Bone marrow (tissue), 2 donors: ENCODE measurements at regions not wholly inside any gene's neighbourhood (a gene's known extent, or its start where the extent isn't known, plus 50 kb on each side); places are given as distances from the start of the nearest gene placed in this dataset.
"Not testable (repeated sequence)": the region's sequence is repeated elsewhere in the genome, so short reads cannot be mapped to it uniquely, and the experiment has no call there.

Experiments used
- DNase-seq, 2 donors: peaks; one replicate each; lab custom pipeline; 2025; lab: John Stamatoyannopoulos, UW

DNA sequence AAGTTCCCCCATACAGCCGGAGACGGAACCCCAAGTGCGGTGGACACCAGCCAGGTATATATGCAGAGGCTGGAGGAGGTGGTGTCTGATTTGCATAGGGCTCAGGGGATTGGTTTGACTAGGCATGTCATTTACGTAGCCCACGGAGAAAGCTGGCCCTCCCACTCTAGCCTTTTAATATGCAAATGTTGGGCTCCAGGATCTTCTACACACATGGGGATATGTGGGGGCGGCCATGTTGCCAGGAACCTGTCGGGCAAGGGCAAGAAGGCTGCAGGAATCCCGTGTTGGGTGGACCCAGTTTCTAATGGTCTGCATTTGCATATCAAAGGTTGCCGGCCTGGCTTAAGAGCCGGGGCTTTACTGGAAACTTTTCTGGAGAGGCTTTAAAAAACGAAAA lies 57.4 kb downstream of the FTHL17 start:
- DNase-seq = not testable (repeated sequence)

DNA sequence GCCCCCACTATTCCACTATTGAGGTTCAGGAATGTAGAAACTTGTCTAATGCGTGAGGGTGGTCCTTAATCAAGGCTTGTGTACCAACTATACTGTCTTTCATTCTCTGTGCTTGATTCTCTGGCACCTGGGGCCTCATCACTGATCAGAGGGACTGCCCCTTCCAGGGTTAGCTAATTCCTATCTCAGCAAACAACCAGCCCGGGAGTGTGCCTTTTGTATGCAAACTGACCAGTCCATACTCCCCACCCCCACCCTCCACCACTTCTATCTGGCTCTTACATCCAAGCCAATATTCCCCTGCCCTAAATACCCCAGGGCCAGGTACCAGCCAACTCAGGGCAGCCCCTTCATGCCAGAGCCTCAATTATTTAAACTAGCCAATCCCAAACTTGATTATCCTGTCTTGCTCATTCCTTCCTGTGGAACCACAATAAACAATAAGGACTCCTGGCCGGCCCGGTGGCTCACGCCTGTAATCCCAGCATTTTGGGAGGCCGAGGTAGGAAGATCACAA lies 59.3 kb downstream of the FTHL17 start:
- DNase-seq = no peak

DNA sequence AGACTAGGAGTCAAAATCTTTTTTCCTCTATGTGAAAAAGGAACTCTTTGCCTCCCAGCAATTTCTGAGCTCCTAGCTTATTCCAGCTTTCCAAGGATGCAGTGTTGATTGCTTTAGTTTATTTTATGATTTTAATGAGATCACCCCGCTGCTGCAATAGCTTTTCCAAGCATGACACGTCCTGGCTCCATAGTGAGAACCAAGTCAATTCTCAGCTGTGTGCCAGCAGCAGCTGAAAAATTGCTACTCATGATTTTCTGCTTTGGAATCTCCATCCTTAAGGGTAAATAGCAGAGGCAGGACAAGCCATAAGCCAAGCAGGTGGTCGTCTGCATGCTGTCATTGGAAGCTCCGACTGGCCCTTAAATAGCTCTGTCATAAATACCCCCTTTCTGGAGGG lies 64.5 kb downstream of the FTHL17 start:
- DNase-seq = no peak

DNA sequence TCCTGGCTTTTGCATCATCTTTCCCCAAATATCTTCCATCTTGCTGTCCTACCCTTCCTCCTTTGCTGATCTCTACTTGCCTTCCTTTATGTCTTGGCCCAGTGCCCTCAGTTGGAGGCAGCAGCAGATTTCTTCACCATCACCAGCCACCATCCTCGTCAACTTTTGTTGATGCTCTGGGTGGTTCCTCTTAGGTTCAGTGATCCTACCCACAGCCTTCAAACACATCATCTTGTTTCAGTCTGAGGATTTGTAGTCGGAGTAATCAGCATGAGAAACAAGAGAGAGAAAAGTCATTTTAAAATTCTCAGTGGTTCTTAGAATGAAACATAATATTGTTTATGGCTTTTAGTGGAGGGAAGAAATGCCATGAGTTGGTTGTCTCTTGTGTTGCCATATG lies 65.8 kb downstream of the FTHL17 start:
- DNase-seq = no peak

DNA sequence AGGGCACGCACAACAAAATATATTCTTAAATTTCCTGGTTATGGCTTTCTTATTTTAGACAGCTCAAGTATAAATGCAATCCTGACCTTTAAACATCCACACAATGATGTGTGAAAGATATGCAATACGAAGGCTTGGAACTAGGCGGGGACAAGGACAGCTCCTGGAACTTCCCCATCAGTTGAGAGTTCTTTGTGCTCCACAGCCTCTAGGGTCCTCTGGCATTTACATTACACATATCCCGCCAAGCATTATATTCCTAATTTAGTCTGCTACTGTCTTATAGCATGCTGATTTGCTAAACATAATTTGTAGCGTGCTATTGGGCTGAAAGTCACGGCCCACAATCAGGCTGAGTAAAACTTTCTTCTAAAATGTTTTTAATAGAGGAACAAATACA lies 74.4 kb downstream of the FTHL17 start:
- no peak for DNase-seq

DNA sequence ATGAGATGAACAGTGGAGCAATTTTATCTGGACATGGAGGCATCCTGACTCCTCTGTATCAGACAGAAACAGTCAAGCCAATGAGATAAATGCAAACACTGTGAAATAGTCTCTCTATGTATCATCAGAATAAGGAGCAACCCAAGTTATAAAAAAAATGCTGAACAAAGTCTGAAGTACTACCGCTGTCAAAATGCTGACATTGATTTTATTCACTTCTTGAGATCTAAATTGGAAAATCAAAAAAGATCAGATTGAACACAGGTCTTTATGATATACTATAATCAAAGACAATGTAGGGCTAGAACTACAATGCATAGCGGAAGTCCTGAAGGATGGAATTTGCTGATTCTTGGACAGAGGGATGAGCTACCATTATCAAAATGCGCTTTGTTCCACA lies 76.1 kb downstream of the FTHL17 start:
- DNase-seq = no peak

DNA sequence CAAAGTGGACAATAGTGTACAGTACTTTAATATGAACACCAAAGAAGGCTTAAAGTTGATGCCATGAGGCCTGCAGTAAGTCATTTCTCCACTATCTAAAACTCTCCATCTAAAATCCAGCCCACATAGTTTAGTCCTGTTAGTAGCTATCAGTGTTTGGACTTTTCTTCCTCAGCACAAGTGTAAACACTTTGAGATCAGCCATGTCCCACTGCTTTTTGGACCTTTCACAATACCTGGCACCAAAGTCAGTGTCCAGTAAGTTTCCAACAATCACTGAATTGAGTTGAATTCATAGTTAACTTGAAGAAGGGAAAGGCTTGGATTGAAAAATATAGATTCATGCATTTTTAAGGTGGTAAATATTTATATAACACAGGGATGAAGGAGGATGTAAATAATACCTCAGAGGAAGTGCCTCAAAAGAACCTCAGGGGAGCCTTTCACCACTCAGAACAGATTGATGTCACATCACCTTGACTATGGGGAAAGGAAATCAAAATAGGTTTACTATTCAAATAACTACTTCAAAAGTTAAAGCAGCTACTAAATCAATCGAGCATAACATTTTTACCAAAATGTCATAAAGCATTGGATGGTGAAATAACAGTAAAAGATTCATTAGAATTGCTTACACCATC lies 76.7 kb downstream of the FTHL17 start:
- DNase-seq = no peak

DNA sequence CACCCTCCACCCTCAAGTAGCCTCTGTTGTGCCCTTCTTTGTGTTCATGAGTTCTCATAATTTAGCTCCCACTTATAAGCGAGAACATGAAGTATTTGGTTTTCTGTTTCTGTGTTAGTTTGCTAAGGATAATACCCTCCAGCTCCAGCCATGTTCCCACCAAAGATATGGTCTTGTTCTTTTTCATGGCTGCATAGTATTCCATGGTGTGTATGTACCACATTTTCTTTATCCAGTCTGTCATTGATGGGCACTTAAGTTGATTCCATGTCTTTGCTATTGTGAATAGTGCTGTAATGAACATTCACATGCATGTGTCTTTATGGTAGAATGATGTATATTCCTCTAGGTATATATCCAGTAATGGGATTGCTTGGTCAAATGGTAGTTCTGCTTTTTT lies 77.8 kb downstream of the FTHL17 start:
- DNase-seq = not testable (repeated sequence)

DNA sequence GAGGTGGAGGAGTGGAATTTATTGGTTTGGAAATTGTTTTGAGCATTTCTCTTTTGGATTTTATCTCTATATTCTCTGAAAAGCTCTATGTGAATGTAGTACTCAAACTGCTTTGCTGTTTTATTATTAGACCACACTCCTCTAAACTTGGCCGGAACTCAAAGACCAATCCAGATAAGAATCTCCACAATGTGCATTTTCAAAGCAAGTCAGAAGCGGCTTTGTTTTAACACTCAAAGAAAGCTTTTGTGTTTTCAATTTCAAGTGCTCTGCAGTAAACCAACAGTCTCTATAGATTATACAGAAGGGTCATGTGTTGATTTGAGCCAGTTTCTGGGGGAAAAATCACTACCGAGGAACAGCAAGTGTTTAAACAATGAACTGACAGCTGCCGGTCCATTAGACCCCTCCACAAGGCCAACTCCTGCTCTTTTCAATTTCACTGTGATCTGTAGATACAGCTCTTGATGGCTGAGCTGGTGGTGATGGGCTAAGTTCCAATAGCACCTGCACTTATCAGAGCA lies 79.4 kb downstream of the FTHL17 start:
- peak in 1 of 2 donors; percentile 7 for DNase-seq

DNA sequence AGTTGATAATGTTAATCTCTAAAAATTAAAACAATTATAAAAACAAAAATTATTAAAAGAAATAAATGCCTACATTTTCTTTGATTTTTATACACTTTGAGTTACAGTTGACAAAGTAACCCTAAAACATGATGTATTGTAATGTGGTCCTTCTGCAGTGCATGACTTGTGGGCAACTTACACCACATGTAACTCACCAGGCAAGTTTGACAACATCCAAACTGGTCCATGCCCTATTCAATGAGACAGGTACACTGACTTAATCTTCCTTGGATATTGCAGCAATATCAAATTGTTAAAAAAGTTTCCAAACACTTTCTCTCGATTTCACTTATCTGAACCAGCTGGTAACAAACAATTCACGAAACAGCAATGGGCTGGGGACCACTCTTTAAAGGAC lies 81.5 kb downstream of the FTHL17 start:
- DNase-seq = no peak

DNA sequence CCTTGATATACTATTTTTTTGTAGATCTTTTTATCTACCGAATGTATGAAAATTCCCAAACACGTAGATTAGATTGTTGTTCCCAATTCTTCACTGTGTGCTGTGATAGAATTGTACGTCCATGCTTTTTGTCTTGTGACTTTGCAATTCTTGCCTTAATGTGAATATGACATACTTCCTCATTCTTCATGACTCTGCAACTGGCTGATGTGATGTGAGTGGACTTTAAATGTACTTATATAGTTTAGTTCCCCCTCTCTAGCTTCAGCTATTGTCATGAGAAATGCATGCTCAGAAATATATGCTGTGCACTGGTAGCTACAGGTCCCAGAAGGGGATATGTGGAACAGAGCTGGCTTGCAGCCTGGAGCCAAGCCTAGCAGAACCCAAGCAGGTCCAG lies 89.4 kb downstream of the FTHL17 start:
- DNase-seq = peak in 1 of 2 donors; percentile 26

DNA sequence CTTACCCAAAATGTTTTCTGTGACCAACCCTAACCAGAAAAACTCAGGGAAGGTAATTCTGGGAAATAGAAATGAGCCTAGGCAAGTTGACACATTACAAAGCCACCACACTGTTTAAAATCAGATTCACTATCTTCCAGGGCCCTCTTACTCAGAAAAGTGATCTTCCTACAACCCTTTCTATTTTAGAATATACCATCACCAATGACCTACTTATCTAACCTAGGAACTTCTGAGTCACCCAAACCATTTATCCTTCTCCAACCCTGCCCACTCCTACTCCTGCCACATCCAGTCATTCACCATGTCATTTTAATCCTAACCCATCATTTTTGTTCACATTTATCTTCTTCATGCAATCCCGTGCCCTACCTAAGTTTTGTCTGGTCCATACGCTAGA lies 89.9 kb downstream of the FTHL17 start:
- DNase-seq = peak in 1 of 2 donors; percentile 60

DNA sequence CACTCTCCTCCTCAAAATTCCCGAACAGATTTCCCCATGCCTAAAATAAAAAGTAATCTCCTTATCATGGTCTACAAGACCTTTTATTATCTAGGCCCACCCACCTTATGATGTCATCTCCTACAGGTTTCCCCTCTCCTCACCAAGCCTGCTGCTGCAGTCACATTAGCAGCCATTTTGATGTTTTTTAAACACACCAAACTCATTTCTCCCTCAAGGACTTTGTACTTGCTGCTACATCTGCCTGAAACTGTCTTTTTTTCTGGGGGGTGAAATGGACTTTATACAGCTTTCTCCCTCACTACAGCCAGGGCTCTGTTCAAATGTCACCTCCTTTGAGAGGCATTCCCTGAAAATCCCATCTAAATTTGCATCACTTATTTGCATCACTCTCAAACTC lies 90.2 kb upstream of the TAB3 start:
- DNase-seq = no peak

DNA sequence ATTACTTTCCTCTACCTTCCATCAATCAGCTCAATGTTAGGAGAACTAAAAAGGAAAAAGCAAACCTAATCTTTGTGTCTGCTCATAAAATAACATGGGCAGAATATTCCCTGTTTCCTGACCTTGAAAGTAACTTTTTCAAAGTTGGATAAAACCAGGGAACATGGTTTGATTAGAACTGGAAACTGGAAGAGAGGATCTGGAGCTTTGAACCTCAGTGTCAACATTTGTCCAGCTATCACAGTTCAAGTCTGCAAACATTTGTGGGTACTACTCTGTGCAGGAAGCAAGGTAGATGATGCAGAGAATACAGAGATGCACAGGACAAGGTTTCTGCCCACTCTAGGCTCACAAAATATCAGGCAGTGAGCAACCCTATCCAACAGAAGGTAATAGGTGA lies 86.4 kb upstream of the TAB3 start:
- no peak for DNase-seq

DNA sequence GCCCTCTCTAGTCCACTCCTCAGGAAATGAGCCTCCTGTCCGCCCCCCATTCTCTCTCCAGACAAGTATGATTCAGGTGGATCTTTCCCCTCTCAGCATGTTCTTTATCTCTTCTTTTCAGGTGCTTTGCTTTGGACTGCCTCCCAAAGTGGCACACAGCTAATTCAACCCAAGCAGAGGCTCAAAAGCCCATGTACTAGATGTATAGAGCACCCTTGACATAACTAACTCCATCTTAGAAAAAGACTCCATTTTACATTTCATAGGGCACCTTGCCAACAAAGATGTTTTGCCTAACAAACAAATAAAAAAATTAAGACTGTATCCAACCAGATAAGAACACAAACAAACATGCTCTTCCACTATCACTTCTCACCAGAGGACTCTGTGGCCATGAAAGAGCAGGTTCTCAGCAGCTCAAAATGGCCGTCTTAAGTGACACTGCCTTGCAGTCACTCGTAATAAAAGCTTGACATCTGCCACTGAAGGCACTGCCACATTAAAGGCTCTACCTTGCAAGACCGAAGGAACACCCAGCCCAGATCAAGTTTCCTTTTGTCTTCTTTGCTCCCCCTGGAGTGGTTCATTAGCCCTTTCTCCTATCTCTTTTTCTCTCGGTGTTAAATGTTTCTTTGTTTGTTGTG lies 84.9 kb upstream of the TAB3 start:
- DNase-seq = no peak

DNA sequence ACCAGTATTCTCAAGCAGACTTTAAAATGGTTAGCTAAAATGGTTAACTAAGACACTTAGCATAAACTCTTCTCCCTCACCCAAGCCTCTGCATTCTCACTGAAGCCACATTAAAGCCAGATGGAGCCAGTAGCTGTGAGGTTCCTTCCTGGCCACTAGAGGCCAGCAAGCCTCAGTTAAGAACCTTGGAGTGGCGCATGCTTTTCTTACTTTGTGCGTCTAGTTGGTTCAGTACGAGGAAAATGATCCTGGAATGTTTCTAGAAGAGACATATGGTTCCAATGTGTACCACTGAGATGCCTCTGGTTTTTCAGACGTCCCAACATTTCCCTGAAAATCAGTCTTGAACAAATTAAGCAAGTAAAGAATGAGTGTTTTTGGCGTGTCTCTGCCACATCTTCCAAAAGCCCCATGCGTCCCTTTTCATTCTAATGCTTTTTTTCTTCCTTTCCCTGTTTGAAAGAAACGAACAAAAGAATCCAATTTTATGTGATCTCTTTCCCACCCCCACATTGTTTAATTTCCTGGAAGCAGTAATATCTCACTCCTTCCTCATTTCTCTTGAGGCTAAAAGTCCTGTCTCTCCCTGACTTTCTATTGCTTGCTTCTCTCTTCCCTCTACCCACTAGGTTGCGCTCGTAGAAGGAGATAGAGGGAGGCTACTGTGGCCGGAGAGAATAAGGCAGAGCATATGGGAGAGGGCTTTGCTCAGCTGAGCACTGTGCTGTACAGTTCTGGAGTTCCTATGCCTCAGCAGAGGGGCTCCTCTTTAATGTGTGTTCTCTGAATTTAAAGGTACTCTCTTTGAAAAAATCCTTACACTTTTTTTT lies 82.9 kb upstream of the TAB3 start:
- DNase-seq = peak in 1 of 2 donors; percentile 25

DNA sequence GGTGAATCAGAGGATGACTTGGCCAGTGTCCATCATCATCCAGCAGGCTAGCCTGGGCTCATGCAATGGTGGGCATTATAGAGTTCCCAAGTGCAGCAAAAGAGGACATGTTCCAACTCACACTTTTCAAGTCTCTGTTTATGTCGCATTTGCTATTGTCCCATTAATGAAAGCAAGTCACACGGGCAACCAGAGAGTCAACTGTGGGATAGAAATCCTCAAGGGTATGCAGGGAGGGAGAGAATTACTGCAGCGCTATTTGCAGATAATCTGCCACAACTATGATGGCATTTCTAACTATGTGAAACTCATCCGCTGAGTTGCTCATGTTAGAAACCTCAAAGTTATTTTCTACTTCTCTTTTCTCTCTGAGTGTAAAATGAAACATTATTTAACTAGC lies 78.5 kb upstream of the TAB3 start:
- no peak for DNase-seq

DNA sequence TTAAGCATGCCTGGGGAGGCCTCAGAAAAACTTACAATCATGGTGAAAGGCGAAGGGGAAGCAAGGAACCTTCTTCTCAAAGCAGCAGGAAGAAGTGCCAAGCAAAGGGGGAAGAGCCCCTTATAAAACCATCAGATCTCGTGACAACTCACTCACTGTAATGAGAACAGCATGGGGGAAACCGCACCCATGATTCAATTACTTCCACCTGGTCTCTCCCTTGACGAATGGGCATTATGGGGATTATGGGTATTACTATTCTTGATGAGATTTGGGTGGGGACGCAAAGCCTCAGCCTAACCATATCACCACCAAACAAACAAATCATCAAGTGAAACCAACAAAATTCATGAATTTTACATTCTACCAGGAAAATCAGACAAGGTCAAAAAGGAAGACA lies 76.7 kb upstream of the TAB3 start:
- no peak for DNase-seq

DNA sequence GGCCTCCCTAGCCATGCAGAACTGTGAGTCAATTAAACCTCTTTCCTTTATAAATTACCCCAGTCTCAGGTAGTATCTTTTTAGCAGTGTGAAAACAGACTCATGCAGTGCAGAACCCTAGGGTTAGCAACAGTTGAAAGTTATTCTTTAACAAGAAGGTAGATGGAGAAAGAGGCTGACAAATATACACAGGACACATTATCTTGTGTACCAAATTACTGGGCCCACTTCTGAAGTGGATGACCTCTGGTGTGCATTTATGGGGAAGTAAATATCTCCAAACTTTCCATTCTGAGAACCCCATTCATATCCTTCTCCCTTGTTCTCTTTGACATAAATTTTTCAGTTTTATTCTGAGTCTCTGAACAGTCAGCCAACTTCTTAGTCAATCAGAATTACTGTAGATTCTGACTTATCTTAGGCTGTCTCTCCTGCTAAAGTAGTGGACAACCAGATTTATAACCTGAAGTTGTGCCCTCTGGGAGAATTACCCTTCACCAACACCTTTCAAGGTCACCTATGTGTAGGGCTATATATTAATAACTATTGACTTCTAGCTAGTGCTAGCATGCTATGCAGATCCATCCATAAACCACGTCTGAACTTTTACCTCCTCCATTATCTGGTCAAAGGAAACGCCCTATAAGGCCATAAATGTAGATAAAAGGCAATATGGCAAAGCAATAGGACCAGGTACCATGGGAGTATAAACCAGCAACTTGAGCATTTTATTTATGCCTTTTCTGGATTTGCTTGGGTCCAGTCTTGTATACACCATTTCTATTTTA lies 72.5 kb upstream of the TAB3 start:
- DNase-seq = no peak

DNA sequence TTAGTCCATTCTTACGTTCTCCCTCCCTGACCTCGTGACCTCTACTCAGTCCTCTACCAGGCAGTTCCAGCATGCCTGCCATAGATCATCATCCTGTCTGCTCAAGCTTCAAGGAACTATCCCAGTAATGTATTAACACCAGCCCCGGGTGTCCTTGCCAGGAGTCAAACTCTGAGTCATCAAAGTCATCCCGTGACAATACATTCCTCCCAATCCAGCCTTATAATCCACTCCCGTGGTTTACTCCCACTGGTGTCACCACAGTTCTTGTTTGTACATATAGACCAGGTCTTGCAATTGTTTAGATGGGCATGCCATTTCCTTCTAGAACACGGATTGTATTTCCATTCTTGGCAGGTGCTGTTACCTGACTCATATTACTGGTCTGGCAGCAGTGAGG lies 68.7 kb upstream of the TAB3 start:
- no peak for DNase-seq

DNA sequence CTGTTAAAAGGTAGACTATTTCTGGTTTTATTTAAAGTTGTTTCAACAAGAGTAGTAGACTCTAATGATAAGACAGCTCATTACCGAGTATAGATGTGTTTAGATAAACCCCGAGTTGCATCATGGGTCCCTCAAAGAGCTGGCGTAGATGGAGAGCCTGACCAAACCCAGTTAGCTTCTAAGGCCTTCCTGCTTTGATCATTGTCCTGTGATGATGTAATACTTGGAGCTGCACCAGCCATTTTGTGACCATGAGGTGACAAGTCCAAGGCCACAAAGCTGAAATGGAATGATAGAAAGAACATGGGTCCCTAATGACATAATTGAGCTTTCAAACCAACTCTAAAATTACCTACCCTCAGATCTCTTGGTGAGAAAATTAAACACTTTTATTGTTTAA lies 66.6 kb upstream of the TAB3 start:
- DNase-seq = no peak

DNA sequence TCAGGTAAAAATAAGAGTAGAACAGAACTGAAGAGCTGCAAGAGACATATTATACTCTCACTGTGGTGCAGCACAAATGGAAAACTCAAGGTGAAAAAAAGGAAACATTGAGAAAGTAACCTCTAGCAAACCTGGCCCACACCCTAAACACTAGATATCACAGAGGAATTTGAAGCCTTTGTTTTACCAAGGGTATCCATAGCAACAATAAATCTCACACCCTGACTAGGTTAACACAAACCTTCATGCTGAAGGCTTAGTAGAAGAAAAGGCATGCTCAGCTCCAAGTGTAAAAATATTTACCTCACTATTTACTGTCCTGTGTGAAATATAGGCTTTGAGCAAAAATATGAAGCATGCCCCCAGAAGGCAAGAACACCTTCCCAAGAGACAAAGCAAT lies 61.9 kb upstream of the TAB3 start:
- DNase-seq = no peak
